ENCODE measurements at regions not wholly inside any gene's neighbourhood (a gene's known extent, or its start where the extent isn't known, plus 50 kb on each side); places are given as distances from the start of the nearest gene placed in this dataset.

DNA sequence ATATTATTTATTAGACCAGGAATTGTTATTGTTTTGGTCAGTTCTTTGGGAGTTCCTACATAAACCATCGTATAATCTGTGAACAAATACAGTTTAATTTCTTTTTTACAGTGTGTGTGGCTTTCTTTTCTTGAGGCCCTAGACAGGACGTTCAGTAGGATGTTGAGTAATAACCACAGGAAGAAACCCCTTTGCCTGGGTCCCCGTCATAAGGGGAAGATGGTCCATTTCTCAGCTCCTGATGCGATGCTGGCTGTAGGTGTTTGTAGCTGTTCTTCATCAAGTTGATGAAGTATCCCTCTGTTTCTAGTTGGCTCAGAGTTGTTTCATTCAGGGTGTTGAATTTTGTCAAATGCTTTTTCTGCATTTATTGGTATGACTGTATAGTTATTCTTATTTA, 219.7 kb upstream of the ADARB2 start:
- TF ChIP-seq, protein P1, sequence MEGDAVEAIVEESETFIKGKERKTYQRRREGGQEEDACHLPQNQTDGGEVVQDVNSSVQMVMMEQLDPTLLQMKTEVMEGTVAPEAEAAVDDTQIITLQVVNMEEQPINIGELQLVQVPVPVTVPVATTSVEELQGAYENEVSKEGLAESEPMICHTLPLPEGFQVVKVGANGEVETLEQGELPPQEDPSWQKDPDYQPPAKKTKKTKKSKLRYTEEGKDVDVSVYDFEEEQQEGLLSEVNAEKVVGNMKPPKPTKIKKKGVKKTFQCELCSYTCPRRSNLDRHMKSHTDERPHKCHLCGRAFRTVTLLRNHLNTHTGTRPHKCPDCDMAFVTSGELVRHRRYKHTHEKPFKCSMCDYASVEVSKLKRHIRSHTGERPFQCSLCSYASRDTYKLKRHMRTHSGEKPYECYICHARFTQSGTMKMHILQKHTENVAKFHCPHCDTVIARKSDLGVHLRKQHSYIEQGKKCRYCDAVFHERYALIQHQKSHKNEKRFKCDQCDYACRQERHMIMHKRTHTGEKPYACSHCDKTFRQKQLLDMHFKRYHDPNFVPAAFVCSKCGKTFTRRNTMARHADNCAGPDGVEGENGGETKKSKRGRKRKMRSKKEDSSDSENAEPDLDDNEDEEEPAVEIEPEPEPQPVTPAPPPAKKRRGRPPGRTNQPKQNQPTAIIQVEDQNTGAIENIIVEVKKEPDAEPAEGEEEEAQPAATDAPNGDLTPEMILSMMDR (IDR thresholded peaks at IDR 0.05), result no peak
- TF ChIP-seq POLR2A (IDR thresholded peaks at IDR 0.05), result no peak

All from right lobe of liver (tissue), 4 donors.